Activated gamma-delta T cell (primary cell): ENCODE measurements at regions not wholly inside any gene's neighbourhood (a gene's known extent, or its start where the extent isn't known, plus 50 kb on each side); places are given as distances from the start of the nearest gene placed in this dataset.

Source experiments
- DNase-seq: peaks from one replicate; lab custom pipeline; 2025; lab: John Stamatoyannopoulos, UW

DNA sequence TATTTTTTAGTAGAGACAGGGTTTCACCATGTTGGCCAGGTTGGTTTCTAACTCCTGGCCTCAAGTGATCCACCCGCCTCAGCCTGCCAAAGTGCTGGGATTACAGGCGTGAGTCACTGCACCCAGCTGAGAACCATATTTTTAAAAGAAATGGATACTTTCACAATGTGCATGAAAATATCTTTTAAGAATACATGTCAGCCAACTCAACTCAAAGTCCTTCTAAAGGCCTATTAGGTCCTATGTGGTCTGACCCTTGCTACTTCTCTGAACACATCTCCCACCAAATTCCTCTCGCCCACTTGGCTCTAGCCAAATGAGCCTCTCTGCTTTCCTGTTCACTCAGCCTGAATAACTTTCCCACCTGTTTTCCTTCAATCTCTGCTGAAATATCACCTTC lies 119.6 kb downstream of the MTX2 start:
- DNase-seq: no peak

- no peak for DNase-seq
Measured at GRCh38 chr2:176390276-176391147, 121.3 kb downstream of the MTX2 start.

DNA sequence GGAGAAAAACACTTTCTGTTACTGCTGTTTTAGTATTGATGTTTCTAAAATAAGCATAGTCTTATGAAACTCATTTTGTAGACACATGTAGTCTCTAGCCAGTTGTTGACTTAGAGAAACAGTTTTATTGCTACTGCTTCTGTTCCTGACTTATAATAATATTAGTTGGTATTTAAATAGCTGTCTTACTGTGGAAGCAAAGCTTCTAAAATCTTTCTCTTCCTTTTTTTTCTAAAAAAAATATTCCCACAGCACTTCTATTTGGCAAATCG lies 121.8 kb downstream of the MTX2 start:
- no peak for DNase-seq

DNA sequence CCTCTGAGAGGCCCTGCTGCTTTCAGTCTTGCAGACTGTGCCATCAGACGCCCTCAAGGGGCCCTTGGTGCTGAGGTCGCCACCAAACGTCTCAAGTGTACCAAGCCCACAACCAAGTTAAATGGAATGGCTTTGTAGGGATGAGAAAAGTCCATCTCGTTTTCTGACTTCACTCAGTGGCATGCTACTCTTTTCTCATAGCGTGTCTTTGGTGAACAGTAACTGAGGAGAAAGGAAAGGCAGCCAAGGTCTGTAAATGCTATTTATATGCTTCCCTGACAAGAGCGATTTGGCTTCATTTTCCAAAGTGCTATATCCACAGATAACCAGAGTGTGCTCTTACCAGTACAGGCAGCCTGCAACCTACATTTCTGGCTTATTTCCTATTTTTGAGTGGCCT lies 123.0 kb downstream of the MTX2 start:
- DNase-seq: no peak

GRCh38 chr2:176392744-176393414 lies 123.6 kb downstream of the MTX2 start:
- no peak for DNase-seq

GRCh38 chr2:176395273-176395854 lies 126.1 kb downstream of the MTX2 start:
- DNase-seq: no peak

DNA sequence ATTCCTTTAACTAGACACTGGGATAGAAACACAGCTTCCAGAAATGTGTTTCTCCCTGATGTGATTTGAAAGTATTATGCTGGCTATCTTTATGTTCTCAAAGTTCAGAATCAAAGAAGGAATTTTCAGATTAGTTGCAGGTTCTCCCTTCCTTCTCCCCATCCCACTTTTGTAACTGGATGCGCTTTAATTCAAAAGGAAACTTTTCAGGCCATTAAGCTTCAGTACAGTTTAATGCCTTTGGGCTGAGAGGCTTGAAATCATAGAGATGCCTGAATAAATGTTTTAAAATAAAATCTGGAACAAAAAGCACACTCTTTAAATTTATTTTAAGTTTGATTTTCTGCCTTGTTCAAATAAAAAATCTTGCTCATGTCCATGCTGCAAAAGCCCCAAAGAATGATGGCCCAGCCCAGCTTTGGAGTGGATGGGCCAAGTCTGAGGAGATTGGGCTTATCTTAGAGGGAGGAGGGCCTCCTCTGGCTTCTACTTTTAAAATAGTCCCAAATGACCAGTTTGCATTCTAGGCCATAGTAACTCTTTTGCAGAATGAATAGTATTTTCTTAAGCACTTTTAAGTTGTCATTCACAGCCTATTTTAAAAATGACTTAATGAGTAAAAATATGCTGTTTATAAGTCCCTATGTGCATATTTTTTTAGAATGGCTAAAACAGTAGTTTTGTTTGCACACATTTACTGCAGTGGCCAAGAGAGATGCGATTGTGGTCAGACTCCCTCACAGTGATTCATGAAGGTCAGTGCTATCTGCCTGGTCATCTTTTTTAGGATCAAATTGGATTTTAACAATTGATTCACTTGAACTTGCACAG lies 129.2 kb downstream of the MTX2 start:
- DNase-seq: no peak

DNA sequence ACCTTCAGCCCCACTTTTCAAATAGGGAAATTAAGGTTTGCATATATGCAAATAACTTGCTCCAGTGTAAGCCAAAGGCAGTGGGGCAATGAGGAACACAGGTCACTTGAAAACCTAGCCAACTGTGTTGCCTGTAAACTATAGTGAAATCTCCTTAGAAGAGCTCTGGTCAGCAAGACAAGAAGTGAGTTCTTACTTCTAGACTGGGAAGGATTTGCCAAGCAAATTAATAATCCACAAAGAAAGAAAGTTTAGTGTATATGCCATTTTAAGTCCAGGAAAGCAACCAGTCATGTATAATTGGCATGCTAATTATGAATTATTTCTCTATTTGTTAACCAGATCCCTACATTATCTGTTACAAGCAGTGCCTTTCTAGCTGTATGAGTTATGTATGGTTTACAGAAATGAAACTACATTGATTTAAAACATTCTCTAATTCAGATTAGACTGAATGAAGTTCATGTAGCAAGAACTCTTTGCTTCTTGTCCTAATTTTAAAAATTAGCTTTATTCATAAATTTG lies 129.9 kb downstream of the MTX2 start:
- no peak for DNase-seq

GRCh38 chr2:176405477-176405876 lies 136.2 kb downstream of the MTX2 start:
- no peak for DNase-seq

- DNase-seq: no peak
Measured at GRCh38 chr2:176407706-176408105, 138.5 kb downstream of the MTX2 start.

- no peak for DNase-seq
Measured at GRCh38 chr2:176409671-176410070, 140.4 kb downstream of the MTX2 start.

DNA sequence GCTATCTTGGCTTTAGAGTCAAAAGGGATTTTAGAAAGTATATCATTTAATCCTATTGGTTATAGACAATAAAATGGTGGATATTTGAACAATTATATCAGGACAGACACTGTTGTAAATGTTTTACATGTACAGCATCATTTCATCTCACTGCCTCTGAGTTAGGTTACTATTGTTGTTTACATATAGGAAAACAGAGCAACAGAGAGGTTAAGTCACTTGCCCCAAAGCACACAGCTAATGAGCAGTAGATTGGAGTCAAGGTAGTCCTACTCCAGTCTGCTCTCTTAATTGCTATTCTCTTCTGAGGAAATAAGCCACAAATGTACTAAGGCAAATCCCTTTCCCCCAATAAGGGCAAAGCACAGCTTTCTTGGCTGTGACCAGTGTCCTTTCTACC lies 142.9 kb downstream of the MTX2 start:
- DNase-seq: no peak

DNA sequence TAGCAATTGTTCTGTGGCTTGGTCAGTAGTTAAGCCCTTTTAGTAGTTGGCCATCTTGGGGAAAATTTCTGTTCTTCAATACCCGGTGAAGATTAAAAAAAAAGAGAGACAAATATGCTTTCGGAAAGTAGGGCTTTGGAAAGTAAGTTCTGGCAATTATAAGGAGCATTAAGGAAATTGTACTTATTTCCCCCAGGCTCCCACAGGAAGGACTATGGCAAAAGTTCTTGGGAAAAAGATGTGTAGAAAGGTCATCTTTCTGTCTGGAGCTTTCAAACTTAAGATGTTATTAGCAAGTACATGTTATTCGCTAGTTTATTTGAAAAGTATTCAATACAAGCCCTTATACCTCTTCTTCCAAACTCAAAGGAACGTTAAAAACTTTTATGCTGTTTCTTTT lies 144.5 kb downstream of the MTX2 start:
- no peak for DNase-seq

DNA sequence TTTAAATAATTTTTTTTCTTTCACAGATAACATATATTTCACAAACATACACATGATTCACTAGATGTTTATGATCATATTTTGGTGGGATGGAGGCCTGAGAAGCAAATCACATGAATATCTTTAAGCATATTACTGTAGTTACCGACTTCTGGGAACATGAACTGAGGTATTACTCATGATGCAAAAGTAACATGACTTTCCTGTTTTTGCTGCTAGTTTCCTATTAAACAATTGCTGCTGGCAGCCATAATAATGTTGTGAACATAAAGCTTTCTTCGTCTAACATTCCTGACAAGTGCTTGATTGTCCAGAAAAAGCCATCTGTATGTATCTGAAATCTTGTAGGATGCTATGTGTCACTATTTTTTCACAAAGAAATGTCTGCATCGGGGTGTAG lies 145.4 kb downstream of the MTX2 start:
- DNase-seq: no peak

- DNase-seq: no peak
Measured at GRCh38 chr2:176415174-176415895, 146.1 kb downstream of the MTX2 start.

DNA sequence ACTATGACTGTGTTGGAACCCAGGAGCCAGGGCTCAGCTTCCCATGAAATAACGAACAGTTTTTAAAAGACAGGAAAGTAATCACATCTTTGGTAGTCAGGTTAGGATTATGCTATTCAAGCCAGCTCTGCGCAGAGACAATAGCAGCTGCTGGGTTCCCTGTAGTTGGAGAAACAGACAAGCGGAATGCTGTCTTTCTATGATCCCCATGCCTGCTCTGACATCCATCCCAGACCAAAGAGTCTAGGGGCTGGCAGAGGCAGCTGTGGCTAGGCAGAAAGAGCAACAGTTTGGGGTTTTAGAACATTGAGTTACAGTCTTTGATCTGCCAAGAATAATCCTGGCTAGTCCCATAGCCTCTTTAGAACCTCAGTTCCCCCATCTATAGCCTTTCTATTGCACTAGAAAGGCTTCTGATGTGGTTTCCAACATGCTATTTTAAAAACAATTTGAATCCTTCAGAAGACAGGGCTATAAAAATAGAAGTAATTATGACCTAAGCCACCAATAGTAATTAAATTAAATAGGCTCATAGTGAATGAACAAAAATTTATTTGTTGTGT lies 146.8 kb downstream of the MTX2 start:
- DNase-seq: no peak

- no peak for DNase-seq
Measured at GRCh38 chr2:176418768-176419167, 149.5 kb downstream of the MTX2 start.

DNA sequence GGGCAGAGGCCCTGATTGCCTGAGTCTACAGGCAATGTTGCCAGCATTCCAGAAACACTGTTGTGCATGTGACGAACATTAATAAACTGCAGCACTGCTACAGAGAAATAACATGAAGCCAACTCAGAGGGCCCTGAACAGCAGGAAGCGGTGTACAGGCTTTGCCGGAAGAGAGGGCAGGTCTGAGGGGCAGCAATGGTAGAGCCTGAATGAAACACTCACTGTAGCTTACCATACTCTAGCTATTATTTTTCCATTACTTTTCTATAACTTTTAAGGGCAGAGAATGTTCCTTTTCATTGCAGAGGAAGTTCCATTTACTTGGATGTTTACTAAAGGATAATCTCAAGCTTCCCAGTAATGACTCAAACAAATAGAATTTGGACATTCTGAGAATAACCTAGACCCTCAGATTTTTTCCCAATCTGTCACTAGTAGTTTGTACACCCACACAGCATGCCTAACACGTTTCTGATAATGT lies 150.4 kb downstream of the MTX2 start:
- no peak for DNase-seq

DNA sequence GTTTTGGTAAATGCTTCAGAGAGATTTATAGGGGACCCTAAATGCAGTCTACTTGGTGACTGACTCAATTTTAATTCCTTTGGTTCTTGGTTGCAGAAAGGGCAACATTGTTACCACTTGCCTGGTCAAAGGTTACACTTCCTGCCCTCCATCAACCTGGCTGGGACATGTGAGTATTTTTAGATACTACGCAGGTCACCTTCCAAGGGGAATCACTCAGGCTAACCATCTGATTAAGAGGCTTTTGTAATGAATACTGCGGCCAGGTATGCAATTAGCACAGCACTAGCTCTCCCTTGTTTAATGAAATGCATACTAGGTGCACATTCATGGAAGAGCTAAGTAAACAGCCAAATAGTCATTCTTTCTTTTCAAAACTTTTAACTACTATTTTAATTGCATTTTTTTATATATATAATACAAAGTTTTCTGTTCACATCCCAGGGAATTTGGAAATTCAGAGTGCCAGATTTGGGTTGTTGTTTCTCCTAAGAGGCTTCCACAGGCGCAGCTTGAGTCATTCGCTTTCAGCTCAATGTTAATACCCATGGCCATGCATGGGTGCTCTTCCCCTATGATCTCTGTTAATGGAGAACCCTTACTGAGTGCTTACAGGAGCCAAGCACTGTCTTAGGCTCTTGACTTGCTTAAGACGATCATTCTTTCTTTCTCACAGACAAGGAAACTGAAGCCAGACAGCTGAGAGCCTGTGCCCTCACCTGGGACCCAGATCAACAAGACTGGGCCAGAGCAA lies 152.2 kb downstream of the MTX2 start:
- no peak for DNase-seq

GRCh38 chr2:176423819-176424218 lies 154.6 kb downstream of the MTX2 start:
- DNase-seq: no peak
